Neutrophil (primary cell): ENCODE measurements at regions not wholly inside any gene's neighbourhood (a gene's known extent, or its start where the extent isn't known, plus 50 kb on each side); places are given as distances from the start of the nearest gene placed in this dataset.

ENCODE experiments used
- H3K27ac ChIP-seq: fragments of 200-600 bp; sonication (generic); 2 replicates; pipeline ENCODE4 v1.5.1; 2016; ENCODE audit warnings: mild to moderate bottlenecking, moderate library complexity
- H3K27me3 ChIP-seq: fragments of 200-600 bp; sonication (generic); 2 replicates; pipeline ENCODE4 v1.6.0; 2016; ENCODE audit warnings: mild to moderate bottlenecking
- H3K36me3 ChIP-seq: fragments of 200-600 bp; sonication (generic); 2 replicates; pipeline ENCODE4 v1.5.1; 2017
- H3K4me1 ChIP-seq, 2 experiments: fragments of 200-600 bp in 1 of 2; sonication (generic) in 1 of 2; 1 replicate in 1 of 2; 2 replicates in 1 of 2; pipeline versions ENCODE4 v1.5.1 to v1.6.1; 2013 to 2016; ENCODE audit warnings: low read depth in 1 of 2, low read length in 1 of 2, mild to moderate bottlenecking in 1 of 2, moderate library complexity in 1 of 2; ENCODE audit not compliant: control insufficient read depth in 1 of 2, insufficient read depth in 1 of 2
- H3K4me3 ChIP-seq, 2 experiments: fragments of 200-600 bp in 1 of 2; sonication (generic) in 1 of 2; 1 replicate in 1 of 2; 2 replicates in 1 of 2; pipeline ENCODE4 v1.5.1; 2013 to 2016; ENCODE audit warnings: low read depth in 1 of 2, low read length in 1 of 2, mild to moderate bottlenecking in 1 of 2, moderate library complexity in 1 of 2
- H3K9me3 ChIP-seq: fragments of 200-600 bp; sonication (generic); 2 replicates; pipeline ENCODE4 v1.5.1; 2016
- CTCF ChIP-seq: fragments of 200-600 bp; sonication (generic); IDR thresholded peaks from 2 replicates; pipeline ENCODE4 v1.5.1; 2016; ENCODE audit warnings: antibody characterized with exemption

GRCh38 chr16:58836427-58836826 is 102.3 kb upstream of the GOT2 start:
- Histone ChIP-seq H3K27ac (no peak overlapping the region), H3K36me3 (no peaks in the 10 kb centered on the region), H3K4me3 (no peak overlapping the region), H3K9me3 (no peaks in the 10 kb centered on the region), H3K4me1 (no peaks in the 10 kb centered on the region), H3K27me3 (no peaks in the 10 kb centered on the region)
- TF ChIP-seq CTCF: no peak

- no peak overlapping the region for H3K27ac ChIP-seq
- H3K9me3 ChIP-seq: no peaks in the 10 kb centered on the region
- no peaks in the 10 kb centered on the region for H3K36me3 ChIP-seq
- no peak overlapping the region for H3K4me3 ChIP-seq
- H3K27me3 ChIP-seq: no peaks in the 10 kb centered on the region
- no peak for TF ChIP-seq CTCF
- H3K4me1 ChIP-seq: no peaks in the 10 kb centered on the region
These were observed 98.3 kb upstream of the GOT2 start for GRCh38 chr16:58832386-58832895.

GRCh38 chr16:58831386-58831785 is 97.3 kb upstream of the GOT2 start:
- Histone ChIP-seq H3K36me3 (no peaks in the 10 kb centered on the region), H3K4me3 (no peak overlapping the region), H3K9me3 (no peaks in the 10 kb centered on the region), H3K27ac (no peak overlapping the region), H3K4me1 (no peaks in the 10 kb centered on the region), H3K27me3 (no peaks in the 10 kb centered on the region)
- TF ChIP-seq CTCF: no peak

- Histone ChIP-seq H3K4me1 (no peaks in the 10 kb centered on the region), H3K9me3 (no peaks in the 10 kb centered on the region), H3K27me3 (no peaks in the 10 kb centered on the region), H3K4me3 (no peak overlapping the region), H3K36me3 (no peaks in the 10 kb centered on the region), H3K27ac (no peak overlapping the region)
- TF ChIP-seq CTCF: no peak
These were observed 94.9 kb upstream of the GOT2 start for GRCh38 chr16:58828901-58829545.

- TF ChIP-seq CTCF: no peak
- Histone ChIP-seq H3K36me3 (no peaks in the 10 kb centered on the region), H3K27ac (no peak overlapping the region), H3K9me3 (no peaks in the 10 kb centered on the region), H3K4me1 (no peaks in the 10 kb centered on the region), H3K4me3 (no peak overlapping the region), H3K27me3 (no peaks in the 10 kb centered on the region)
These were observed 90.1 kb upstream of the GOT2 start for GRCh38 chr16:58824201-58824600.
